ENCODE measurements at regions not wholly inside any gene's neighbourhood (a gene's known extent, or its start where the extent isn't known, plus 50 kb on each side); places are given as distances from the start of the nearest gene placed in this dataset.
A peak's percentile ranks its signal among the peaks of the same experiment; 100 is the strongest.
"Not testable (repeated sequence)": the region's sequence is repeated elsewhere in the genome, so short reads cannot be mapped to it uniquely, and the experiment has no call there.

GRCh38 chr20:19921284-19921793 lies 95.8 kb upstream of the NAA20 start:
- DNase-seq (ENCODE audit: low spot score in 2 of 2) (peak in 1 of 2 donors; percentile 35), FAIRE-seq (no peak)

- DNase-seq (ENCODE audit: low spot score in 2 of 2); FAIRE-seq: not testable (repeated sequence)
Observed at GRCh38 chr20:19921829-19922228, 95.3 kb upstream of the NAA20 start.

GRCh38 chr20:19922716-19923115 lies 94.4 kb upstream of the NAA20 start:
- DNase-seq (ENCODE audit: low spot score in 2 of 2) (no peak), FAIRE-seq (no peak)

- no peak for DNase-seq (ENCODE audit: low spot score in 2 of 2)
- FAIRE-seq = no peak
Observed at GRCh38 chr20:19923762-19924161, 93.4 kb upstream of the NAA20 start.

- FAIRE-seq (no peak), DNase-seq (ENCODE audit: low spot score in 2 of 2) (no peak)
Observed at GRCh38 chr20:19924255-19924654, 92.9 kb upstream of the NAA20 start.

GRCh38 chr20:19926591-19926990 lies 90.6 kb upstream of the NAA20 start:
- no peak for FAIRE-seq
- DNase-seq (ENCODE audit: low spot score in 2 of 2) = no peak

- DNase-seq (ENCODE audit: low spot score in 2 of 2) (no peak), FAIRE-seq (no peak)
Observed at GRCh38 chr20:19928328-19929011, 88.7 kb upstream of the NAA20 start.

GRCh38 chr20:19929012-19929360 lies 88.2 kb upstream of the NAA20 start:
- FAIRE-seq (no peak), DNase-seq (ENCODE audit: low spot score in 2 of 2) (no peak)

GRCh38 chr20:19929481-19930145 lies 87.5 kb upstream of the NAA20 start:
- FAIRE-seq (no peak), DNase-seq (ENCODE audit: low spot score in 2 of 2) (no peak)

GRCh38 chr20:19930426-19930825 lies 86.7 kb upstream of the NAA20 start:
- DNase-seq (ENCODE audit: low spot score in 2 of 2) = no peak
- no peak for FAIRE-seq

GRCh38 chr20:19932170-19932667 lies 84.9 kb upstream of the NAA20 start:
- no peak for FAIRE-seq
- DNase-seq (ENCODE audit: low spot score in 2 of 2) = no peak

GRCh38 chr20:19934792-19935491 lies 82.2 kb upstream of the NAA20 start:
- DNase-seq (ENCODE audit: low spot score in 2 of 2) (peak; percentile 23 to 70), FAIRE-seq (no peak)

- DNase-seq (ENCODE audit: low spot score in 2 of 2) (no peak), FAIRE-seq (no peak)
Observed at GRCh38 chr20:19935842-19936241, 81.3 kb upstream of the NAA20 start.

- no peak for DNase-seq (ENCODE audit: low spot score in 2 of 2)
- FAIRE-seq = no peak
Observed at GRCh38 chr20:19936466-19937200, 80.5 kb upstream of the NAA20 start.

- no peak for DNase-seq (ENCODE audit: low spot score in 2 of 2)
- no peak for FAIRE-seq
Observed at GRCh38 chr20:19937218-19937617, 79.9 kb upstream of the NAA20 start.

GRCh38 chr20:19937651-19938420 lies 79.3 kb upstream of the NAA20 start:
- FAIRE-seq (no peak), DNase-seq (ENCODE audit: low spot score in 2 of 2) (no peak)

- no peak for DNase-seq (ENCODE audit: low spot score in 2 of 2)
- no peak for FAIRE-seq
Observed at GRCh38 chr20:19938421-19939090, 78.6 kb upstream of the NAA20 start.

GRCh38 chr20:19940988-19941460 lies 76.1 kb upstream of the NAA20 start:
- no peak for DNase-seq (ENCODE audit: low spot score in 2 of 2)
- FAIRE-seq = no peak

GRCh38 chr20:19942611-19943010 lies 74.6 kb upstream of the NAA20 start:
- no peak for DNase-seq (ENCODE audit: low spot score in 2 of 2)
- no peak for FAIRE-seq

Measured in frontal cortex (tissue), 3 donors.